Tibial artery (tissue), 4 donors: ENCODE measurements at regions not wholly inside any gene's neighbourhood (a gene's known extent, or its start where the extent isn't known, plus 50 kb on each side); places are given as distances from the start of the nearest gene placed in this dataset.

Experiments used
- DNase-seq, 2 donors: peaks; one replicate each; pipeline ENCODE4 v3.0.0-alpha.2; 2019
- H3K27ac ChIP-seq, 2 donors: fragments of 200-600 bp; sonication (generic) in 1 of 2; 1 replicate in 1 of 2; 2 replicates in 1 of 2; pipeline ENCODE4 v1.5.1; 2018 to 2019; ENCODE audit warnings: mild to moderate bottlenecking in 1 of 2
- H3K27me3 ChIP-seq, 2 donors: fragments of 200-600 bp; sonication (generic) in 1 of 2; one replicate each; pipeline versions ENCODE4 v1.5.1 to v1.6.0; 2016 to 2019
- H3K36me3 ChIP-seq, 3 donors: fragments of 200-600 bp; sonication (generic) in 2 of 3; one replicate each; pipeline ENCODE4 v1.5.1; 2016 to 2019; ENCODE audit warnings: mild to moderate bottlenecking in 2 of 3
- H3K4me1 ChIP-seq, 4 donors: fragments of 200-600 bp; sonication (generic) in 2 of 4; 1 replicate in 3 of 4; 2 replicates in 1 of 4; pipeline ENCODE4 v1.5.1; 2016 to 2019
- H3K4me3 ChIP-seq, 2 donors: fragments of 200-600 bp; sonication (generic) in 1 of 2; 1 replicate in 1 of 2; 2 replicates in 1 of 2; pipeline ENCODE4 v1.5.1; 2018 to 2019; ENCODE audit warnings: mild to moderate bottlenecking in 2 of 2
- H3K9me3 ChIP-seq, 3 donors: fragments of 200-600 bp; sonication (generic) in 1 of 3; one replicate each; pipeline ENCODE4 v1.5.1; 2016 to 2019
- intact Hi-C: fragments of 100-400 bp; cut with DNase I; formaldehyde crosslinking; loops from one replicate; pipeline ENCODE4 v1.15.0; 2023; ENCODE audit warnings: low total_unique reads
- TF ChIP-seq, protein P1 (sequence below), 2 experiments: fragments of 200-600 bp in 1 of 2; fragments of 450-650 bp in 1 of 2; IDR thresholded peaks; one replicate each; pipeline ENCODE4 v1.5.1; 2017 to 2019; ENCODE audit warnings: antibody characterized with exemption in 2 of 2, mild to moderate bottlenecking in 1 of 2, moderate library complexity in 1 of 2

DNA sequence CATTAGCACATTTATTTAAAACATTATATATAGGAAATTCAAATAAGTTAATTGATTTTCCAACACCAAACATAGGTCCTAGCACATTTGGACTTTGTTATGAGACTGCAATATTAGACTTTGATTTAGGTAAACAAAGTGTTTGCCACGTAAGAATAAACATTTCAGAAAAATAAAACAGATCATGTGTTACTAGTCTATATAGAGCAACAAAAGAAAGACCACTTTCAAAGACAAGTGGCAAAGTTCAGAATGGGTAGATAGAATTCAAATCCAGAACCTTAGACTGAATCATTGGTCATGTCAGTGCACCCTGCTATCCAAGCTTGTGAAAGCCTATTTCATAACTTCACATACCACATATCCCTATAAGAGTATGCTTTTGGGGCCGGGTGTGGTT, 66.7 kb upstream of the PRR20A start:
- Histone ChIP-seq H3K27ac (no peak overlapping the region), H3K27me3 (no peaks in the 10 kb centered on the region), H3K4me1 (no peaks in the 10 kb centered on the region), H3K4me3 (no peak overlapping the region), H3K36me3 (no peaks in the 10 kb centered on the region), H3K9me3 (no peaks in the 10 kb centered on the region)
- no peak for DNase-seq
- intact Hi-C loops, result no loop called here
- TF ChIP-seq, protein P1, sequence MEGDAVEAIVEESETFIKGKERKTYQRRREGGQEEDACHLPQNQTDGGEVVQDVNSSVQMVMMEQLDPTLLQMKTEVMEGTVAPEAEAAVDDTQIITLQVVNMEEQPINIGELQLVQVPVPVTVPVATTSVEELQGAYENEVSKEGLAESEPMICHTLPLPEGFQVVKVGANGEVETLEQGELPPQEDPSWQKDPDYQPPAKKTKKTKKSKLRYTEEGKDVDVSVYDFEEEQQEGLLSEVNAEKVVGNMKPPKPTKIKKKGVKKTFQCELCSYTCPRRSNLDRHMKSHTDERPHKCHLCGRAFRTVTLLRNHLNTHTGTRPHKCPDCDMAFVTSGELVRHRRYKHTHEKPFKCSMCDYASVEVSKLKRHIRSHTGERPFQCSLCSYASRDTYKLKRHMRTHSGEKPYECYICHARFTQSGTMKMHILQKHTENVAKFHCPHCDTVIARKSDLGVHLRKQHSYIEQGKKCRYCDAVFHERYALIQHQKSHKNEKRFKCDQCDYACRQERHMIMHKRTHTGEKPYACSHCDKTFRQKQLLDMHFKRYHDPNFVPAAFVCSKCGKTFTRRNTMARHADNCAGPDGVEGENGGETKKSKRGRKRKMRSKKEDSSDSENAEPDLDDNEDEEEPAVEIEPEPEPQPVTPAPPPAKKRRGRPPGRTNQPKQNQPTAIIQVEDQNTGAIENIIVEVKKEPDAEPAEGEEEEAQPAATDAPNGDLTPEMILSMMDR (IDR thresholded peaks at IDR 0.05), result no peak

DNA sequence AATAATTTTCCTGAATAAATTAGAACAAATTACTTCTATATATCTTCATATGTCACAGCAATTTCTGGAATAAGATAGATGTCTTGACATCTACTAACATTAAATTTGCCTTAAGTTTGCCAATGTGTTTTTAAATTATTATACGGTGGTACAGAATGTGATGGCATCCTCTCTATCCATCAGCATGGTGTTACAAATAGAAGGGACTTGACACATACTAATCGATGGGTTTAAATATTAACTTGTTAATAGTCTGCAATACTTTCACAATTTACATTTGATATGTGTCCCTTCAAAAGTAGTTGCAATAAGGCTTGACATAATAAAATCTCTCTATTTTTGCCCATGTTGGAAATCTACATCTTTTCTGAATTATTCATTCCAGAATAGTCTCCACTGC, 65.1 kb upstream of the PRR20A start:
- Histone ChIP-seq H3K36me3 (no peaks in the 10 kb centered on the region), H3K9me3 (no peaks in the 10 kb centered on the region), H3K4me1 (no peaks in the 10 kb centered on the region), H3K27me3 (no peaks in the 10 kb centered on the region), H3K4me3 (no peak overlapping the region), H3K27ac (no peak overlapping the region)
- DNase-seq, result no peak
- TF ChIP-seq, protein P1 (IDR thresholded peaks at IDR 0.05), result no peak
- intact Hi-C loops, result no loop called here

DNA sequence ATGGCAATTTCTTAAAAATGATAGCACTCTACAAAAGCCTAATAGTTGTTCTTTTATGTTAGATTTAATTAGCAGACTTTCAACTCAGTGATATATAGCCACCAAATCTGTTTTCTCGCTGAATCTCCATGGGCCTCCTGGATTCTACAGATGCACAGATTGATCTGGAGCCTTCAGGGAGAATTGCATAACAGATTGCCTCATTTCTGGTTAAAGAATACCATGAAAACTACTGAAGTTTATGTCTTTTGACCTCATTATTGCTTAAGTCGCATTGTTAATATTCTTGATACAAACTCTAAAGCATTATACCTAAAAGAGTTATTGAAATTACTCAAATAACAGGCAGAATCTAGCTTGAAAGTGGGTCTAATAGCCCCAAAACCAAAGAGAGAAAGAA, 53.7 kb upstream of the PRR20A start:
- H3K4me3 ChIP-seq, result no peak overlapping the region
- no peak overlapping the region for H3K27ac ChIP-seq
- H3K27me3 ChIP-seq, result no peaks in the 10 kb centered on the region
- DNase-seq, result no peak
- no peaks in the 10 kb centered on the region for H3K4me1 ChIP-seq
- TF ChIP-seq, protein P1 (IDR thresholded peaks at IDR 0.05), result no peak
- intact Hi-C loops, result no loop called here
- no peaks in the 10 kb centered on the region for H3K9me3 ChIP-seq
- H3K36me3 ChIP-seq, result no peaks in the 10 kb centered on the region
